GM12878 (cell line): ENCODE measurements at regions not wholly inside any gene's neighbourhood (a gene's known extent, or its start where the extent isn't known, plus 50 kb on each side); places are given as distances from the start of the nearest gene placed in this dataset.

ENCODE experiments used
- ATAC-seq: fragments of 200-7000 bp; cut with Tn5 transposase; 3 replicates; pipeline ENCODE4 v1.9.1; 2020; ENCODE audit warnings: mild to moderate bottlenecking, moderate library complexity
- BruUV-seq: library from RNA; stranded (reverse); fragments of 400-500 nt; replicated peaks from 2 replicates; lab custom pipeline; 2021; lab: Mats Ljungman, UMichigan
- CTCF ChIA-PET: fragments of 300-600 bp; sonication (Branson Sonifier 250); formaldehyde crosslinking; extraction: SDS; loops from one replicate; lab custom pipeline; 2021; ENCODE audit warnings: inconsistent platforms; lab: Yijun Ruan, JAX
- POLR2A ChIA-PET: fragments of 350-600 bp; formaldehyde crosslinking; extraction: SDS; loops from one replicate; lab custom pipeline; 2021; ENCODE audit warnings: inconsistent platforms; lab: Charles Lee
- RAD21 ChIA-PET: fragments of 300-600 bp; sonication (Branson Sonifier 250); formaldehyde crosslinking; loops from one replicate; lab custom pipeline; 2023; ENCODE audit warnings: antibody characterized with exemption; ENCODE audit not compliant: unreplicated experiment; lab: Charles Lee
- SMC1A ChIA-PET: fragments of 300-600 bp; sonication (Branson Sonifier 250); formaldehyde crosslinking; loops from one replicate; lab custom pipeline; 2023; ENCODE audit not compliant: unreplicated experiment, uncharacterized antibody; lab: Charles Lee
- DNase-seq: peaks from one replicate; pipeline ENCODE4 v3.0.0-alpha.2; 2011; ENCODE audit warnings: low read depth, low spot score
- FAIRE-seq: peaks from 3 replicates; lab custom pipeline; 2011; peaks lifted over from hg19 to GRCh38; lab: Jason Lieb, UNC
- H2AFZ ChIP-seq: 2 replicates; pipeline ENCODE4 v1.6.0; 2011; ENCODE audit warnings: low read depth, low read length, control low read depth; ENCODE audit not compliant: control insufficient read depth
- H3K27ac ChIP-seq: 2 replicates; pipeline ENCODE4 v1.5.1; 2011; ENCODE audit warnings: control low read depth; ENCODE audit not compliant: control insufficient read depth, insufficient read depth
- H3K27me3 ChIP-seq, 2 experiments: replicated peaks in 1 of 2; 2 replicates each; pipeline versions ENCODE4 v1.6.0 to v1.6.1; 2011; ENCODE audit warnings: low read length in 1 of 2; ENCODE audit not compliant: control insufficient read depth in 2 of 2, insufficient read depth in 2 of 2
- H3K36me3 ChIP-seq, 2 experiments: 2 replicates each; pipeline ENCODE4 v1.5.1; 2011; ENCODE audit warnings: low read length in 1 of 2; ENCODE audit not compliant: control insufficient read depth in 2 of 2, insufficient read depth in 2 of 2
- H3K4me1 ChIP-seq: 2 replicates; pipeline ENCODE4 v1.6.1; 2011; ENCODE audit warnings: mild to moderate bottlenecking, low read length, moderate library complexity, mixed read lengths; ENCODE audit not compliant: control insufficient read depth, insufficient read depth
- H3K4me2 ChIP-seq: 2 replicates; pipeline ENCODE4 v1.6.0; 2011; ENCODE audit warnings: control low read depth; ENCODE audit not compliant: control insufficient read depth, insufficient read depth
- H3K4me3 ChIP-seq: fragments of 200-600 bp; sonication (generic); 2 replicates; pipeline ENCODE4 v1.5.1; 2016
- H3K79me2 ChIP-seq: 2 replicates; pipeline ENCODE4 v1.6.0; 2011; ENCODE audit warnings: low read length; ENCODE audit not compliant: control insufficient read depth, insufficient read depth
- H3K9ac ChIP-seq: 2 replicates; pipeline ENCODE4 v1.8.0; 2011; ENCODE audit warnings: low read length, control low read depth, mixed read lengths; ENCODE audit not compliant: control insufficient read depth, insufficient read depth
- H3K9me3 ChIP-seq: replicated peaks from 3 replicates; pipeline ENCODE4 v1.5.1; 2011; ENCODE audit warnings: mild to moderate bottlenecking, low read length; ENCODE audit not compliant: control insufficient read depth, insufficient read depth
- H4K20me1 ChIP-seq: 2 replicates; pipeline ENCODE4 v1.6.0; 2011; ENCODE audit not compliant: control insufficient read depth, insufficient read depth
- BACH1 ChIP-seq: fragments of 450-650 bp; IDR thresholded peaks from 2 replicates; pipeline ENCODE4 v1.6.1; 2017; ENCODE audit warnings: mild to moderate bottlenecking, borderline replicate concordance
- CBX3 ChIP-seq: fragments of 200-600 bp; sonication (generic); IDR thresholded peaks from 2 replicates; pipeline ENCODE4 v1.6.1; 2016; ENCODE audit warnings: low read depth, borderline replicate concordance
- CUX1 ChIP-seq: IDR thresholded peaks from 2 replicates; pipeline ENCODE4 v1.6.1; 2012; ENCODE audit warnings: improper control_type of control experiment, low read depth, low read length; ENCODE audit not compliant: insufficient replicate concordance
- EZH2 ChIP-seq: IDR thresholded peaks from 2 replicates; pipeline ENCODE4 v1.6.1; 2012; ENCODE audit warnings: low read depth, mild to moderate bottlenecking, control low read depth, inconsistent platforms, low read length, borderline replicate concordance; ENCODE audit not compliant: control insufficient read depth
- JUNB ChIP-seq: IDR thresholded peaks from 2 replicates; pipeline ENCODE4 v1.6.1; 2016; ENCODE audit warnings: antibody characterized with exemption, mild to moderate bottlenecking
- MTA3 ChIP-seq: IDR thresholded peaks from 2 replicates; pipeline ENCODE4 v1.6.1; 2012; ENCODE audit warnings: low read length, inconsistent platforms, borderline replicate concordance
- MXI1 ChIP-seq: fragments of 150-350 bp; IDR thresholded peaks from 2 replicates; pipeline ENCODE4 v1.6.1; 2011; ENCODE audit warnings: low read depth, mild to moderate bottlenecking, inconsistent platforms, low read length, improper control_type of control experiment
- NFXL1 ChIP-seq: fragments of 450-650 bp; IDR thresholded peaks from 2 replicates; pipeline ENCODE4 v1.6.1; 2017; ENCODE audit warnings: antibody characterized with exemption, mild to moderate bottlenecking, borderline replicate concordance
- NRF1 ChIP-seq: conservative IDR thresholded peaks from 2 replicates; pipeline ENCODE4 v1.6.1; 2011; ENCODE audit warnings: mild to moderate bottlenecking, low read depth, low read length, improper control_type of control experiment
- RB1 ChIP-seq: fragments of 450-650 bp; formaldehyde crosslinking; IDR thresholded peaks from 2 replicates; pipeline ENCODE4 v1.6.1; 2017; ENCODE audit warnings: mild to moderate bottlenecking, borderline replicate concordance
- STAT1 ChIP-seq: fragments of 450-650 bp; conservative IDR thresholded peaks from 2 replicates; pipeline ENCODE4 v1.6.1; 2014; ENCODE audit warnings: antibody characterized with exemption, mild to moderate bottlenecking
- SUPT20H ChIP-seq: IDR thresholded peaks from 2 replicates; pipeline ENCODE4 v1.6.1; 2011; ENCODE audit warnings: low read depth, mild to moderate bottlenecking, low read length, moderate library complexity, borderline replicate concordance; ENCODE audit not compliant: control insufficient read depth
- ZBTB11 ChIP-seq: fragments of 450-650 bp; formaldehyde crosslinking; IDR thresholded peaks from 2 replicates; pipeline ENCODE4 v1.5.0; 2022; ENCODE audit warnings: mild to moderate bottlenecking, missing genetic modification characterization
- WGBS: methylation state at CpG from one replicate; pipeline ENCODE4 v1.1.6; 2016; ENCODE audit warnings: low lambda C conversion rate; ENCODE audit not compliant: insufficient replicate concordance, insufficient coverage; ENCODE audit errors: missing lambda C conversion rate; 5-methylcytosine and 5-hydroxymethylcytosine counted together
- in situ Hi-C: fragments of 300-500 bp; cut with MboI; formaldehyde crosslinking; loops from 9 replicates; pipeline ENCODE4 v1.14.3; 2018; ENCODE audit warnings: mixed read lengths
- intact Hi-C: fragments of 100-400 bp; cut with micrococcal nuclease; formaldehyde crosslinking; loops from one replicate; pipeline ENCODE4 v1.14.2; 2022; ENCODE audit not compliant: unreplicated experiment
- TF ChIP-seq, protein P1 (sequence below): IDR thresholded peaks from 2 replicates; pipeline ENCODE4 v1.6.1; 2012; ENCODE audit warnings: low read depth, low read length, improper control_type of control experiment

DNA sequence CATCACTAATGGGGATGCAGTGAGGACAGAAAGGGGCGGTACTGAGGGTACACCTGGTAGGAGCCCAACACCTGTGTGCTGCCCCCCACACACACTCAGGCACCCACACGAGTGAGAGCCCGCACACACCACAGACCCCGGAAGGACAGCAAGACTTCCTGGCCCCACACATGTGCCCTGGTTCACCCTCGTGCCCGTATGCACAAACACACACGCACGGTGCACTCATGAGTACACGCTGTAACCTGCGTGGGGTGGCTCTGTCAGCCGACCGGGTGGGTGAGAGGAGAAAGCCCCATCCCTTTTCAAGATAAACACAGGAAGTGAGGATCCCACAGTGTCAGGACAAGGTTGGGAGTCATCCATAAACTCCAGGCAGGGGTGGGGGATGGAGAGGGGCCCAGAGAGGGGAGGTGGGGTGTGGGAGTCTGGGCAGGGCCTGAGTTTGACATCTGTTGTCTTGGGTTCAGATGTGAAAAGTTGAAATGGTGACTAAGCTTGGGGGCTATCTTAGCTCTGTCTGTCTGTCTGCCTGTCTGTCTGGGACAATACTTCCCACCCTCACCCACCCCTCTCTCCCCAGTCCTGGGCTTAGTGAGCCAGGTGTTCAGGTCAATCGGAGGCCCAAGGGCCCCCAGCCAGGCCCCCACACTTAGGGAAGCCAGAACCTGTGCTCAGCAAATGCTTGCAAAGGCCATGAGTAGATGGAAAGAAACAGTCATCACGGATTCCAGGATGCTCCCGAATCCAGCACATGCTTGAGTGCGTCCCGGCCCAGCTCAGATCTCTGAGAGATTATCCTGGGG lies 119.8 kb upstream of the ZBTB40 start:
- H4K20me1 ChIP-seq: no peaks in the 10 kb centered on the region; the same call in 1 of the 2 replicates
- no peak overlapping the region for H3K4me3 ChIP-seq
- no peaks in the 10 kb centered on the region for H3K79me2 ChIP-seq
- no peak for FAIRE-seq
- WGBS: 37% methylated on average over 17 of the region's 17 CpGs
- no peak overlapping the region for H3K4me2 ChIP-seq
- H3K36me3 ChIP-seq: no peaks in the 10 kb centered on the region
- H3K9ac ChIP-seq: no peak overlapping the region
- in situ Hi-C loops: no loop called here
- no peak for ATAC-seq
- no peak overlapping the region for H2AFZ ChIP-seq
- peaks cover 4% of the 10 kb centered on the region; the same call in 1 of the 2 replicates for H3K4me1 ChIP-seq
- BruUV-seq: no TSS peak
- no peak overlapping the region for H3K27ac ChIP-seq
- H3K9me3 ChIP-seq: no peaks in the 10 kb centered on the region; the same call in 2 of the 3 replicates
- peaks cover 0 to 1% of the 10 kb centered on the region in 2 experiments; a peak in 1 of 4 replicates for H3K27me3 ChIP-seq
- ChIA-PET CTCF (no interaction called here), POLR2A (no interaction called here), RAD21 (no interaction called here), SMC1A (no interaction called here)
- no peak for DNase-seq
- intact Hi-C loops: no loop called here
- no peak for TF ChIP-seq CUX1
- no peak for TF ChIP-seq ZBTB11 (CRISPR knock-in tag)
- TF ChIP-seq, protein P1, sequence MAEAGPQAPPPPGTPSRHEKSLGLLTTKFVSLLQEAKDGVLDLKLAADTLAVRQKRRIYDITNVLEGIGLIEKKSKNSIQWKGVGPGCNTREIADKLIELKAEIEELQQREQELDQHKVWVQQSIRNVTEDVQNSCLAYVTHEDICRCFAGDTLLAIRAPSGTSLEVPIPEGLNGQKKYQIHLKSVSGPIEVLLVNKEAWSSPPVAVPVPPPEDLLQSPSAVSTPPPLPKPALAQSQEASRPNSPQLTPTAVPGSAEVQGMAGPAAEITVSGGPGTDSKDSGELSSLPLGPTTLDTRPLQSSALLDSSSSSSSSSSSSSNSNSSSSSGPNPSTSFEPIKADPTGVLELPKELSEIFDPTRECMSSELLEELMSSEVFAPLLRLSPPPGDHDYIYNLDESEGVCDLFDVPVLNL: no peak
- TF ChIP-seq EZH2: no peak
- no peak for TF ChIP-seq NFXL1
- no peak for TF ChIP-seq SUPT20H
- no peak for TF ChIP-seq MXI1
- TF ChIP-seq JUNB: no peak
- no peak for TF ChIP-seq BACH1
- no peak for TF ChIP-seq RB1
- no peak for TF ChIP-seq STAT1
- TF ChIP-seq MTA3: no peak
- TF ChIP-seq CBX3: no peak
- no peak for TF ChIP-seq NRF1
